Astrocyte (in vitro differentiated cells and primary cell): ENCODE measurements at regions not wholly inside any gene's neighbourhood (a gene's known extent, or its start where the extent isn't known, plus 50 kb on each side); places are given as distances from the start of the nearest gene placed in this dataset.

Experiments used
- DNase-seq: peaks from one replicate; pipeline ENCODE4 v3.0.0-alpha.2; 2010; ENCODE audit warnings: low read depth
- FAIRE-seq: peaks from 2 replicates; lab custom pipeline; 2011; peaks lifted over from hg19 to GRCh38; lab: Jason Lieb, UNC
- H2AFZ ChIP-seq: 2 replicates; pipeline ENCODE4 v1.6.0; 2012; ENCODE audit warnings: low read depth, low read length, inconsistent platforms
- H3K27ac ChIP-seq: 2 replicates; pipeline ENCODE4 v1.5.1; 2011; ENCODE audit warnings: low read depth, low read length, inconsistent platforms
- H3K27me3 ChIP-seq: 2 replicates; pipeline ENCODE4 v1.6.0; 2011; ENCODE audit warnings: low read length, inconsistent platforms; ENCODE audit not compliant: insufficient read depth
- H3K36me3 ChIP-seq: 2 replicates; pipeline ENCODE4 v1.5.1; 2011; ENCODE audit warnings: low read length, inconsistent platforms; ENCODE audit not compliant: insufficient read depth
- H3K4me1 ChIP-seq: 2 replicates; pipeline ENCODE4 v1.5.1; 2011; ENCODE audit warnings: low read length, inconsistent platforms; ENCODE audit not compliant: insufficient read depth
- H3K4me2 ChIP-seq: 2 replicates; pipeline ENCODE4 v1.6.0; 2012; ENCODE audit warnings: low read length, inconsistent platforms
- H3K4me3 ChIP-seq: 2 replicates; pipeline ENCODE4 v1.5.1; 2011; ENCODE audit warnings: low read depth, mild to moderate bottlenecking, low read length, inconsistent platforms; ENCODE audit not compliant: insufficient read depth
- H3K79me2 ChIP-seq: 2 replicates; pipeline ENCODE4 v1.6.0; 2012; ENCODE audit warnings: mild to moderate bottlenecking, low read length, inconsistent platforms; ENCODE audit not compliant: insufficient read depth
- H3K9ac ChIP-seq: 2 replicates; pipeline ENCODE4 v1.6.0; 2012; ENCODE audit warnings: mild to moderate bottlenecking, low read length, inconsistent platforms
- H3K9me3 ChIP-seq: 2 replicates; pipeline ENCODE4 v1.5.1; 2012; ENCODE audit warnings: low read depth, mild to moderate bottlenecking, low read length, inconsistent platforms; ENCODE audit not compliant: insufficient read depth
- H4K20me1 ChIP-seq: 2 replicates; pipeline ENCODE4 v1.6.0; 2012; ENCODE audit warnings: low read length, inconsistent platforms; ENCODE audit not compliant: insufficient read depth
- H3K27ac Mint-ChIP-seq: one replicate; pipeline ENCODE4 v1.8.0; 2021; ENCODE audit warnings: mild to moderate bottlenecking, mixed read lengths; ENCODE audit not compliant: unreplicated experiment
- H3K27me3 Mint-ChIP-seq: one replicate; pipeline ENCODE4 v1.8.0; 2021; ENCODE audit warnings: low read depth, mixed read lengths; ENCODE audit not compliant: unreplicated experiment
- H3K36me3 Mint-ChIP-seq: one replicate; pipeline ENCODE4 v1.8.0; 2021; ENCODE audit warnings: low read depth, mixed read lengths; ENCODE audit not compliant: unreplicated experiment
- H3K4me1 Mint-ChIP-seq: one replicate; pipeline ENCODE4 v1.8.0; 2021; ENCODE audit warnings: low read depth, mixed read lengths; ENCODE audit not compliant: unreplicated experiment
- H3K4me3 Mint-ChIP-seq: one replicate; pipeline ENCODE4 v1.8.0; 2021; ENCODE audit warnings: mild to moderate bottlenecking, moderate library complexity, mixed read lengths; ENCODE audit not compliant: unreplicated experiment
- H3K9me3 Mint-ChIP-seq: one replicate; pipeline ENCODE4 v1.8.0; 2021; ENCODE audit warnings: mild to moderate bottlenecking, mixed read lengths; ENCODE audit not compliant: unreplicated experiment
- CTCF ChIP-seq: IDR thresholded peaks from 2 replicates; pipeline ENCODE4 v1.5.1; 2011; ENCODE audit warnings: low read depth, mild to moderate bottlenecking, inconsistent platforms, low read length, moderate library complexity; ENCODE audit not compliant: insufficient read depth
- EZH2 ChIP-seq: IDR thresholded peaks from 2 replicates; pipeline ENCODE4 v1.6.1; 2012; ENCODE audit warnings: mild to moderate bottlenecking, low read length, inconsistent platforms; ENCODE audit not compliant: insufficient read depth

GRCh38 chr15:31272558-31273257, 53.9 kb upstream of the KLF13 start:
- no peak for DNase-seq
- no peak for TF ChIP-seq CTCF
- no peak for TF ChIP-seq EZH2
- H3K4me3 Mint-ChIP-seq: no peak overlapping the region

GRCh38 chr15:31273258-31273941, 53.2 kb upstream of the KLF13 start:
- Mint-ChIP-seq H3K4me1 (peaks cover 8% of the 10 kb centered on the region), H3K4me3 (no peak overlapping the region), H3K36me3 (no peaks in the 10 kb centered on the region), H3K27me3 (peaks cover 17% of the 10 kb centered on the region), H3K27ac (no peak overlapping the region), H3K9me3 (peaks cover 3% of the 10 kb centered on the region)
- Histone ChIP-seq H3K27me3 (no peaks in the 10 kb centered on the region), H2AFZ (no peak overlapping the region), H3K9ac (no peak overlapping the region), H3K27ac (no peak overlapping the region), H3K9me3 (no peaks in the 10 kb centered on the region), H3K4me3 (no peak overlapping the region), H3K36me3 (no peaks in the 10 kb centered on the region), H4K20me1 (no peaks in the 10 kb centered on the region), H3K4me1 (no peaks in the 10 kb centered on the region), H3K4me2 (no peak overlapping the region), H3K79me2 (no peaks in the 10 kb centered on the region)
- FAIRE-seq: no peak
- DNase-seq: no peak
- TF ChIP-seq EZH2 (no peak), CTCF (no peak)

More at GRCh38 chr15:31272558-31273257, 53.9 kb upstream of the KLF13 start:
- no peaks in the 10 kb centered on the region for H3K79me2 ChIP-seq
- no peak overlapping the region for H3K9ac ChIP-seq
- H2AFZ ChIP-seq: no peak overlapping the region
- no peak overlapping the region for H3K4me3 ChIP-seq
- no peak for FAIRE-seq
- no peaks in the 10 kb centered on the region for H4K20me1 ChIP-seq
- H3K4me2 ChIP-seq: no peak overlapping the region
- no peak overlapping the region for H3K27ac ChIP-seq
- no peaks in the 10 kb centered on the region for H3K4me1 ChIP-seq
- H3K27me3 ChIP-seq: no peaks in the 10 kb centered on the region
- no peak overlapping the region for H3K27ac Mint-ChIP-seq
- H3K36me3 ChIP-seq: no peaks in the 10 kb centered on the region
- peaks cover 1% of the 10 kb centered on the region for H3K9me3 Mint-ChIP-seq
- peaks cover 24% of the 10 kb centered on the region for H3K27me3 Mint-ChIP-seq
- H3K4me1 Mint-ChIP-seq: peaks cover 8% of the 10 kb centered on the region
- H3K36me3 Mint-ChIP-seq: no peaks in the 10 kb centered on the region
- no peaks in the 10 kb centered on the region for H3K9me3 ChIP-seq
